ENCODE measurements at regions not wholly inside any gene's neighbourhood (a gene's known extent, or its start where the extent isn't known, plus 50 kb on each side); places are given as distances from the start of the nearest gene placed in this dataset.

DNA sequence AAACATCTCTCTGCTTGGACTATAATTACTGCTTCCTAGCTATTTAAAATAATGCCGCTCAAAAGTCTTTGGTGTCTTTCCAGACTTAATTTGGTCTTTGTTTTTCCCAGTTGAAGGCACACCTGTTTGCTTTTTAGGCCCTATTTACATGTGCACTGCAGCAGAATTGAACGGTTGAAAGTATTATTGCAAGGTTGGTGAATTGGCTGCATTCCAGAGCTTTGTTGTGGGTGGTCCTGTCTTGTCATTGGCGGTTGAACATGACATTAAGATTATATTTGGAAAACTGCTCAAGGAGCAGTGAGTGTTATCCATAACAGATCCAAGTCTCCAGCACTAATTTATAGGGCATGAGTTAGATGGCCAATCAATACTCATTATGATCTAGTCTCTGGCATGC lies 656.3 kb downstream of the PTPRC start:
- TF ChIP-seq, protein P1, sequence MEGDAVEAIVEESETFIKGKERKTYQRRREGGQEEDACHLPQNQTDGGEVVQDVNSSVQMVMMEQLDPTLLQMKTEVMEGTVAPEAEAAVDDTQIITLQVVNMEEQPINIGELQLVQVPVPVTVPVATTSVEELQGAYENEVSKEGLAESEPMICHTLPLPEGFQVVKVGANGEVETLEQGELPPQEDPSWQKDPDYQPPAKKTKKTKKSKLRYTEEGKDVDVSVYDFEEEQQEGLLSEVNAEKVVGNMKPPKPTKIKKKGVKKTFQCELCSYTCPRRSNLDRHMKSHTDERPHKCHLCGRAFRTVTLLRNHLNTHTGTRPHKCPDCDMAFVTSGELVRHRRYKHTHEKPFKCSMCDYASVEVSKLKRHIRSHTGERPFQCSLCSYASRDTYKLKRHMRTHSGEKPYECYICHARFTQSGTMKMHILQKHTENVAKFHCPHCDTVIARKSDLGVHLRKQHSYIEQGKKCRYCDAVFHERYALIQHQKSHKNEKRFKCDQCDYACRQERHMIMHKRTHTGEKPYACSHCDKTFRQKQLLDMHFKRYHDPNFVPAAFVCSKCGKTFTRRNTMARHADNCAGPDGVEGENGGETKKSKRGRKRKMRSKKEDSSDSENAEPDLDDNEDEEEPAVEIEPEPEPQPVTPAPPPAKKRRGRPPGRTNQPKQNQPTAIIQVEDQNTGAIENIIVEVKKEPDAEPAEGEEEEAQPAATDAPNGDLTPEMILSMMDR (IDR thresholded peaks at IDR 0.05; ENCODE audit: insufficient read depth, low read length) = no peak
- no peak for TF ChIP-seq GABPA (IDR thresholded peaks at IDR 0.05; ENCODE audit: low read depth)
- no peak for TF ChIP-seq POLR2AphosphoS5 (IDR thresholded peaks at IDR 0.05; ENCODE audit: low read depth)

Measured in HL-60 (cell line).